Activated CD8-positive, alpha-beta memory T cell treated with anti-CD3 and anti-CD28 coated beads for 4 hours (primary cell): ENCODE measurements at regions not wholly inside any gene's neighbourhood (a gene's known extent, or its start where the extent isn't known, plus 50 kb on each side); places are given as distances from the start of the nearest gene placed in this dataset.
"Not testable (repeated sequence)": the region's sequence is repeated elsewhere in the genome, so short reads cannot be mapped to it uniquely, and the experiment has no call there.

ENCODE experiments used
- DNase-seq, 2 donors: peaks; one replicate each; pipeline ENCODE4 v3.0.0-alpha.2; 2020; ENCODE audit warnings: low read depth in 2 of 2

- no peak for DNase-seq
Measured at GRCh38 chr1:208942394-208943130, 641.0 kb upstream of the CAMK1G start.

- DNase-seq: no peak
Measured at GRCh38 chr1:208943291-208943690, 640.2 kb upstream of the CAMK1G start.

GRCh38 chr1:208944981-208945451, 638.5 kb upstream of the CAMK1G start:
- DNase-seq: no peak

GRCh38 chr1:208950206-208950605, 633.3 kb upstream of the CAMK1G start:
- DNase-seq: no peak

- no peak for DNase-seq
Measured at GRCh38 chr1:208951026-208951525, 632.4 kb upstream of the CAMK1G start.

- no peak for DNase-seq
Measured at GRCh38 chr1:208951908-208952307, 631.6 kb upstream of the CAMK1G start.

GRCh38 chr1:208962867-208963266, 620.6 kb upstream of the CAMK1G start:
- no peak for DNase-seq

GRCh38 chr1:208965351-208965750, 618.2 kb upstream of the CAMK1G start:
- DNase-seq: no peak

GRCh38 chr1:208967334-208967733, 616.2 kb upstream of the CAMK1G start:
- no peak for DNase-seq

GRCh38 chr1:208974717-208975116, 608.8 kb upstream of the CAMK1G start:
- DNase-seq: no peak

GRCh38 chr1:208975456-208975855, 608.1 kb upstream of the CAMK1G start:
- DNase-seq: no peak

GRCh38 chr1:208977012-208977411, 606.5 kb upstream of the CAMK1G start:
- no peak for DNase-seq

GRCh38 chr1:208977638-208978256, 605.8 kb upstream of the CAMK1G start:
- no peak for DNase-seq

GRCh38 chr1:208979776-208980175, 603.7 kb upstream of the CAMK1G start:
- no peak for DNase-seq

- no peak for DNase-seq
Measured at GRCh38 chr1:208980605-208981004, 602.9 kb upstream of the CAMK1G start.

- no peak for DNase-seq
Measured at GRCh38 chr1:208985231-208985630, 598.3 kb upstream of the CAMK1G start.

GRCh38 chr1:208988811-208989222, 594.7 kb upstream of the CAMK1G start:
- DNase-seq: no peak

- no peak for DNase-seq
Measured at GRCh38 chr1:208990456-208990855, 593.1 kb upstream of the CAMK1G start.

- not testable (repeated sequence) for DNase-seq
Measured at GRCh38 chr1:208997053-208997452, 586.5 kb upstream of the CAMK1G start.

- DNase-seq: no peak
Measured at GRCh38 chr1:208997726-208998312, 585.7 kb upstream of the CAMK1G start.

GRCh38 chr1:209008586-209008985, 574.9 kb upstream of the CAMK1G start:
- DNase-seq: no peak

- no peak for DNase-seq
Measured at GRCh38 chr1:209010475-209011230, 572.9 kb upstream of the CAMK1G start.
